ENCODE measurements at regions not wholly inside any gene's neighbourhood (a gene's known extent, or its start where the extent isn't known, plus 50 kb on each side); places are given as distances from the start of the nearest gene placed in this dataset.

GRCh38 chr13:58018865-58019264, 387.3 kb downstream of the PCDH17 start:
- no peak for DNase-seq (ENCODE audit: extremely low read depth, low read depth)
- no peak for TF ChIP-seq CTCF (IDR thresholded peaks at IDR 0.05; ENCODE audit: low read depth, low read length, missing control alignments)
- no peak overlapping the region for H3K4me3 ChIP-seq (replicated peaks; ENCODE audit: low read depth, low read length)

- DNase-seq (ENCODE audit: extremely low read depth, low read depth), result no peak
- no peak for TF ChIP-seq CTCF (IDR thresholded peaks at IDR 0.05; ENCODE audit: low read depth, low read length, missing control alignments)
- no peak overlapping the region for H3K4me3 ChIP-seq (replicated peaks; ENCODE audit: low read depth, low read length)
These were observed 392.6 kb downstream of the PCDH17 start for GRCh38 chr13:58024103-58024502.

- DNase-seq (ENCODE audit: extremely low read depth, low read depth), result no peak
- no peak for TF ChIP-seq CTCF (IDR thresholded peaks at IDR 0.05; ENCODE audit: low read depth, low read length, missing control alignments)
- H3K4me3 ChIP-seq (replicated peaks; ENCODE audit: low read depth, low read length), result no peak overlapping the region
These were observed 394.3 kb downstream of the PCDH17 start for GRCh38 chr13:58025821-58026220.

- DNase-seq (ENCODE audit: extremely low read depth, low read depth), result no peak
- no peak for TF ChIP-seq CTCF (IDR thresholded peaks at IDR 0.05; ENCODE audit: low read depth, low read length, missing control alignments)
- H3K4me3 ChIP-seq (replicated peaks; ENCODE audit: low read depth, low read length), result no peak overlapping the region
These were observed 401.3 kb downstream of the PCDH17 start for GRCh38 chr13:58032676-58033460.

GRCh38 chr13:58043971-58044370, 412.4 kb downstream of the PCDH17 start:
- no peak for TF ChIP-seq CTCF (IDR thresholded peaks at IDR 0.05; ENCODE audit: low read depth, low read length, missing control alignments)
- no peak for DNase-seq (ENCODE audit: extremely low read depth, low read depth)
- no peak overlapping the region for H3K4me3 ChIP-seq (replicated peaks; ENCODE audit: low read depth, low read length)

- no peak overlapping the region for H3K4me3 ChIP-seq (replicated peaks; ENCODE audit: low read depth, low read length)
- no peak for DNase-seq (ENCODE audit: extremely low read depth, low read depth)
- TF ChIP-seq CTCF (IDR thresholded peaks at IDR 0.05; ENCODE audit: low read depth, low read length, missing control alignments), result no peak
These were observed 417.1 kb downstream of the PCDH17 start for GRCh38 chr13:58048670-58049069.

GRCh38 chr13:58051396-58051795, 419.9 kb downstream of the PCDH17 start:
- no peak for TF ChIP-seq CTCF (IDR thresholded peaks at IDR 0.05; ENCODE audit: low read depth, low read length, missing control alignments)
- no peak overlapping the region for H3K4me3 ChIP-seq (replicated peaks; ENCODE audit: low read depth, low read length)
- DNase-seq (ENCODE audit: extremely low read depth, low read depth), result no peak
